HK-2 (cell line): ENCODE measurements at regions not wholly inside any gene's neighbourhood (a gene's known extent, or its start where the extent isn't known, plus 50 kb on each side); places are given as distances from the start of the nearest gene placed in this dataset.
"Not testable (repeated sequence)": the region's sequence is repeated elsewhere in the genome, so short reads cannot be mapped to it uniquely, and the experiment has no call there.

Experiments used
- DNase-seq: peaks from one replicate; pipeline ENCODE4 v3.0.0-alpha.2; 2018; ENCODE audit not compliant: unreplicated experiment

DNA sequence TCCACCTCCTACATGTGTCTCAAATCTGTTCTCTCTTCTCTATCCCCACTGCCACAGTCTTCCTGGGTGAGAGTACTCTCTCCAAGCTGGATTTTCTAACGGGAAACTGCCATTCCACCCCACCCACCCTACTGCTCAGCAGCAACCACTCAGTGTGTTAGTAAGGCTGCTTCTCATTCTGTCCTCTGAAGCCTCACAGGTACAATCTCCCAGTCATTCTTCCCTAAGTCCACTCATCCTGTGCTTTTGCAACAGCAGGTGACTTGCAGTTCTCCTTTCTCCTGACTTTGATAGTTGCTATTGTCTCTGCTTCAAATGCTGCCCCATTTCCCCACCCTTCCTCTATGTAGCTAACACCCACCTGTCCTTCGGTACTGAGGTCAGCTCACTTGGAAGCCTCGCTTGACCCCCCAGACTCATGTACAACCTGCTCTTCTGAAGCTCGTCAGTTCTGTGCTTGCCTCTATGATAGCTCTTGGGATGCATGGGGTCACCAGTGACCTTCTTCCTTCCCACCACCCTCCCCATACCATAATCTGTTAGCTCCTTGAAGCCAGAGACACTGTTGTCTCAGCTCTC lies 188.9 kb downstream of the RRAGC start:
- no peak for DNase-seq

DNA sequence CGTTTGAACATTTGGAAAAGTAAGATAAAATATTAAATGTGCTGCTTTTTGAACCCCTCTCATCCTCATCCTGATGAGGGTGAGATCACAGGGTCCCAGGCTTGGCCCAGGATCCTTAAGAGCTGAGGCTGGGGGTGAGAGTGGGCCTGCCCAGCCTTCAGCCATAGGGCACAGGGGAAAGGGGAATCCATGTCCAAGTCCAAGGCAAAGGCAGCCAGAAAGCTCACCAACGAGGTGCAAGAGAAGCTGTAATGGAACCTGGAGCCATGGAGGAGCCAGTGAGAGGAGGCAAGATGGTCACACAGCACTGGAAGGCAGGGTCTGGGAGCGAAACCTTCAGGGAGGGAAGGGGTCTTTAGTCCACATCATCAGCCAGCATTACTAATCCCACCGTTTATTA lies 191.9 kb downstream of the RRAGC start:
- DNase-seq, result no peak

DNA sequence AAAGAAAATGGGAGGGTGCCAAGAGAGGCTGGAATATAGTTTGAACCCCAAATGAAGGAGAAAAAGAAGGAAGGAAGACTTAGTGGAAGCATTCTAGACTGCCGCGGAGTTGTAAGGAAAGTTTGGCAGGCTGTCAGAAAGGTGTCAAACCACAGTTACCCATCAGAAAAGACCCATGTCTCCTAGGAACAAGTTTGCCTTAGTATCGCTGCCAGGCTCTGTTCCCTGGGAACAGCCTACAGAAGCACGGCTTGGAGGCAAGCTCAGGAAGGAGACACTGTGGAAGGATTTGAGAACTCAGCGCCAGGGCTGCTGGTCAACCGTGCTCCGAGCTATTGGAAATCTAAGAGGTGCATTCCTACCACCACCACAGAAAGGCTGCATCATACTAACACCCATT lies 197.4 kb downstream of the RRAGC start:
- DNase-seq, result no peak

DNA sequence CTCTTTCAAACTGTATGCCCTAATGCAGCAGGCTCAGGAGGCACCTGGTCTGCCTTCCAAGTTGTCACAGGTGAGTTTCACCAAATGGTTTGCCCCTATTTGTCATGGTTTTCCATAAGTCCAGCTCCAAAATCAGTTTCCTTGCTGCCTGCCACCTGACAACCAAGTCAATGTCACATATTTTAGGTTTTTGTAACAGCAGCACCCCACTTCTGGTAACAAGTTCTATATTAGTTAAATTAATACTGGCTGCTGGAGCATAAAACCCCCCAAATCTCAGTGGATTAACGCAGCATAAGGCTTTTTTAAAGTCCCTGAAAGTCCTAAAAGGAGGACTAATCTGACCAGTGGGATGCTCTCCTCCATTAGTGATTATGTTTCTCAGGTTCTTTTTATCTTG lies 200.7 kb downstream of the RRAGC start:
- no peak for DNase-seq

DNA sequence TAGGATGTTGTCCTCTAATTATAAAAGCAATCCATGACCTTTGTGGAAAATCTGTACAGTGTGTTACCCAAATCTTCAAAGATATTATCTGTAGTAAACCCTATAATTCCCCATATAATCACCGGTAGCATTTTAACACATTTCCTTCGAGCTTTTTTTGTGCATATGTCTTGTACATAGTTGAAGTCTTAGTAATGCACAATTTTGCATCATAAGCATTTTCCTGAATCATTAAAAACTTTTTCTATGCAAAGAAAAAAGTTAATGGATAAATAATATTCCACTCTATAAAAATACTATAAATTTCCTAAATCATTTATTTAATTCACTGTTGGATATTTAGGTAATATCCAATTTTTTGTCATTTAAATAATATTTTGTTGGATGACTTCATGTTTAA lies 201.7 kb downstream of the RRAGC start:
- DNase-seq, result no peak

DNA sequence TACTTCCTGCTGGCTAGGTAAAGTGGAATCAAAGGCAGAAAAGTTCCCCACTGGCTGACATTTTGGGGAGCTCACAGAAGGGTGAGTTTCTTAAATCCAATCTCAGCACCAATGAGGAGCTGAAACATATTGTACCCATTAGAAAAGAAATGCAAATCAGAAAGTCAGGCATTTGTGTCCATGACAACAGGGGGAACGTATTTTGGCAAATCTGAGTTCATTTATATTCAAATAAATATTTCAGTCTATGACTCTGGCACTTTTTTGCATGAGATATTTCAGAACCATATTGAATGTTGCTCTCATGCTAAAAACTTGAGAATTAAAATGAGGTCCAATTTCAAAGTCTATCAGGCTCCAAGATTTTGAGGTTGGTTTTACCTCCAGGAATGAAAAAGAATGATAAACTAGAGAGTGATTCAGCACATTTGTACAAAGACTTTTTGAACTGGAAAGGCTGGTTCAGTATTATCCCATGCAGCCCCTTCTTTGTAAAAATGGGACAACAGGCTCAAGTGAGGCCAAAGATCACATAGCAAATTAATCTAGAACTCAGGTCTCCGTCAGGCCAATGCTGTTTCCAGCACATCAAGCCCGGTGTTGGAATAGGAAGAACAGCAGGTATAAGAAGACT lies 202.2 kb downstream of the RRAGC start:
- no peak for DNase-seq

DNA sequence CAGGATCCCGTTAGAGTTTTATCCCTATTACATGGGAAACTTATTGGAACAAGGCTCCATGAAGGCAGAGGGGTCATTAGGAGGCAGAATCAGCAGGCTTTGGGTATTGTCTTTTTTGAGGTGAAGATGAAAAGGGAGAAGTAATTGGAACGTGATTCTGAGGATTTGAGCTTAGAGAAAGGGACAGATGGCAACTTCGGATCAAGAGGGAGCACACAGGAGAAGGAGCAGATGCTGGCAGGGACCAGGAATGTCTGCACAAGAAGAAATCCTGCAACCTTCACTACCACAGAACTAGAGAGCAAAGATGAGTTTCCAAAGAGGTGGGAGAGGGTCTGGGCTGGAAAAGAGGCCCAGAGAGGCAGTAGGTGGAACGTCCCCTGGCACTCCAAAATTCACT lies 202.8 kb downstream of the RRAGC start:
- DNase-seq, result no peak

DNA sequence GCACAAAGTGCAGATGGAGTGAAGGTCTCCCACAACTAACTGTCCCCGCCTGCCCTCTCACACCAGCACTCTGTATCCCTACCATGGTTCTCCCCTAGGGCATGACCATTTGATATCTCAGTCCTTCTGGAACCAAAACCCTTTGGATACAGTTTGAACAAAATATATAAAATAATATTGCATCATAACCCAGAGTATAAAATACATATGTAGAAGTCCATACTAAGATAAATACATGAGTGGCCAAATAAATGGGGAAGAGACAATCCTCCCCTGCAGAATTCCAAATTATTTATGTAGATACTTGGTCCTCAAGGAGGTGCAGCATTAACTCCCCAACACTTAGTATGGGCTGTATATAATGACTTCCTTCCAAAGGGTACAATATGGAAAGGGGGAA lies 207.4 kb downstream of the RRAGC start:
- no peak for DNase-seq

DNA sequence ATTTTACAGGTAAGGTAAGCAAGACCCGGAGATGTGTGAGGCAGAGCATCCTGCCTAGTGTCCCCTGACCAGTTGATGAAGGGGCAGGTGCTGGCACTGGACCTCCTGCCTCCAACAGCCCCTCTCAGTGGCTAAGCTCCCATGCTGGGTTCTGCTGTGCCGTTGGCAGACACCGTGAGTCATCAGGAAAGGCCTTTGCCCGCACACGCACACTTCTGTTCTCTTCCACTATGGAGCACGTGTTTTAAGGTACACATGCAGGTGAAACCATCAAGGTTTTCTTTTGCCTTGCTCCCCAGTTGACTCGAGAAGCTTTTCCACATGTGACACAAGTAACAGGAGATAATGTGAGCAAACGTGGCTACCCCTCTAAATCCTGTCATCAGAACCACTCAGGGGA lies 207.9 kb downstream of the RRAGC start:
- DNase-seq, result no peak

DNA sequence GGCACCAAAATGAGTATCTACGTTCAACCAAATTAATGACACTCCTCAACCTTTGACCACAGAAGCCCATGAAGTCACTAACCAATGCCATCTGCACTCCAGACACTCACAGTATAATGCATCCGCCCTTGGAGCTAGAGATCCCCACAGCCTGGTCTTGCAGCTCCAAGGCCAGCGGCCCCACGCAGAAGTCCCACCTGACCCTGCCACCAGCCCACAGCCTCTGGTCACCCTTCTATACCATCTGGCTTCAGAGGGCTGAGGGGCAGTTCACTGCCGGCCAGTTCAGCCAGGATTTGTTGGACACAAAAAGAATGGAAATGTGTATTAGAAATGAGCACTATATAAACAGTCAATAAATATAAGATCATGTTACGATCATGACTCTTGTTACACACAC lies 211.2 kb downstream of the RRAGC start:
- DNase-seq, result no peak

DNA sequence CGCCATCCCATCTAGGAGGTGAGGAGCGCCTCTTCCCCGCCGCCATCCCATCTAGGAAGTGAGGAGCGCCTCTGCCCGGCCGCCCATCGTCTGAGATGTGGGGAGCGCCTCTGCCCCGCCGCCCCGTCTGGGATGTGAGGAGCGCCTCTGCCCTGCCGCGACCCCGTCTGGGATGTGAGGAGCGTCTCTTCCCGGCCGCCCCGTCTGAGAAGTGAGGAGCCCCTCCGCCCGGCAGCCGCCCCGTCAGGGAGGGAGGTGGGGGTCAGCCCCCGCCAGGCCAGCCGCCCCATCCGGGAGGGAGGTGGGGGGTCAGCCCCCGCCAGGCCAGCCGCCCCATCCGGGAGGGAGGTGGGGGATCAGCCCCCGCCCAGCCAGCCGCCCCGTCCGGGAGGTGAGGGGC lies 212.2 kb downstream of the RRAGC start:
- DNase-seq, result not testable (repeated sequence)

DNA sequence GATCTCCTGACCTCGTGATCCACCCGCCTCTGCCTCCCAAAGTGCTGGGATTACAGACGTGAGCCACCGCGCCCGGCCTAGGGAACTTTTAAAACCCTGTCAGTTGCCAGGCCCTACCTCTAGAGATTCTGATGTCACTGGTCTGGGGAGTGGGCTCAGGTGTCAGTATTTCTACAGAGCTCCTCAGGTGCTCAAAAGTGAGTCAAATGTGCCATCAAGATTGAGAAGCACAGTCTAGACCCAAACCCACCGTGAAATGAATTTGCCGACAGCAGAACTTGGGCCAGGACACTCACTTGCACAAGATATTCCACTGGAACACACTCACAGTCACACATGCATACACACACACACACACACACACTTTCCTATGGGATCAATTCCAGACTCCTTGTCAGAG lies 215.5 kb downstream of the RRAGC start:
- no peak for DNase-seq

DNA sequence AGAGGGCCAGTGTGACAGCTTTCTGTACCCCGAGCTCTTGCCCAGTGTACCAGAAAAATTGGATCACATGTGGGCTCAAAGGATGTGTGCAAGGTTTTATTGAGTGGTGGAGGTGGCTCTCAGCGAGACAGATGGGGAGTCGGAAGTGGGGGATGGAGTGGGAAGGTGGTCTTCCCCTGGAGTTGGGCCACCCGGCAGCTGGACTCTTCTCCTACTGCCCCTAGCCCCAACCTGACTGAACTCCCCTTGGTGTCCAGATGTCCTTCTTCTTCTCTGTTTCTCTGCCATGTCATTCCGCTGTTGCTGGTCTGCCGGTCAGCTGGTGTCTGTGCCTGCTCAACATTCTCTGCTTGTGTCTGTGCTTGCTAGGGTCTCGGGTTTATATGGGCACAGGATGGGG lies 217.9 kb downstream of the RRAGC start:
- no peak for DNase-seq

DNA sequence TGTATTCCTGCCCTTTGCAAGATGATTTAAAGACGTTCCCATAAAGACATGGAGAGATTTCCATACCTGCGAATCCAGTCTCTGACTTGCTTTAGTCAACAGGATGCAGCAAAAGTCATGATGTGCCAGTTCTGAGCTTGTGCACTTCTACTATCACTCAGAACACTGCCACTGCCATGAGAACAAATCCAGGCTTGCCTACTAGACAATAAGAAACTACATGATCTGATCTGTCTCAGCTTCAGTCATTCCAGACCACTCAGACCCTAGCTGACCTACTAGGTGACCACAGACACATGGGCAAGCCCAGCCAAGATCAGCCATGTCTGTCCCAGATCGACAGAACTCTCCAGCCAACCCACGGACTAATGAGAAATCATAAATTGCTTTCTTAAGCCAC lies 219.2 kb downstream of the RRAGC start:
- no peak for DNase-seq

DNA sequence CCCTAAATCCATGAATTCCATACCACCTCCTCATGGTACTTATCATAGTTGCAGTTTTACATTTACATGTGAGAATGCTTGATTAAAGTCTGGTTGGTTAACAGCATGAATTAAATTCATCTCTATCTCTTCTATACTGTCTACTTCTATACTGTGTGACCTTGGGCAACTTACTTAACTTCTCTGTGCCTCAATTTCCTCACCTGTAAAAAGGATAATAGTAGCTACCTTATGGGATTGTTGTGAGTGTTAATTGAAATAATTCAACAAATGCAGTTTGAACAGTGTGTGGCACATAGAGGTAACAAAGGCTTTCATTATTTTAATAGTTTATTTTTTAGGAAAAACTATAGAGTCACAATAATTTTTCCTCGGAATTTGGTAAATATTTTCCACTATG lies 231.3 kb downstream of the RRAGC start:
- DNase-seq, result no peak

DNA sequence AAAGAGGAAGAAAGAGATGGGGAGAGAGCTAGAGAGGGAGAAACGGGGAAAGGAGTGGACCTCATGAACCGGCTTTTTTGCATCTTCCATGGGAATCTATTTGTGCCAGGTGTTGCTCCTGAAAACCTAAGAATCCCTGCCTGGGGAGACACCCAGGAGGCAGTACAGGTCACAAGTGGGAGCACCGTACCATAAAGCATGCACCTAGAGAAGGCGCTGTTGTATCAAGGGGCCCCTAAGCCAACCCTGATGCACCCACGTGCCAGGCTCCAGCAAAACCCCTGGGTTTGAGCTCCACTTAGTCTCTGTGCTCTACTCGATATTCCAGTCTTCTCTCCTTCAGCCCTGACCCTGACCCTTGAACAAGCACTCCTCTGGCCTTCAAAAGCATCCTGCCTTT lies 233.6 kb downstream of the RRAGC start:
- DNase-seq, result no peak

DNA sequence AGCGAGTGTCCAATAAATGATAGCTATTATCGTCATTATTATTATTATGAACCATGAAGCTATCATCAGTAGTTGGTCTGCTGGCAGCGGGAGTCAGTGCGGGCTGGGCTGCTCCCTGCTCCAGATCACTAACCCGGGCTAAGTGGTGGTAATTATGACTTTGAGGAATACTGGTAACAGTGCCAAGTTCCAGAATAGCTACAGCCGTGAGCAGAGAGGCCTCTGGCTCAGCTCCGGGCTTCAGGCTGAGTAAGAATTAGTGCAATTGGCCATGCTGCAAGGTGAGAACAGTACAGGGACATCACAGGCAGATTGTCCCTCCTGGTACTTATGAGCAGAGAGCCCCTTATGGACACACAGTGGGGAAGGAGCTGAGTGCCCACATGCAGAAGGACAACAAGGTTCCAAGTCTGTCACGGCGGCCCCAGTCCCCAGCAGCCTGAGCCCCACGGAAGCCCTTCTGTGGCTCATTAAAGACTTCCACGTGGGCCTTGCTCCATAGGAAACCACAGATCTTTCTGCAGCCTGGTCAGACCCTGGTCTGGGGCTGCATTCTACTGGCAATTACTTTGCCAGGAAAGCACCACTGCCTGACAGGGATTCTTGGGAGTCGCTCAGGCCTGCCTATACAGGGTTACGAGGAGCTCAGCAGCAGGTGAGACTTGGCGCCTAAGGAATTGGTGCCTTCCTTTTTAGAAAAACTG lies 235.1 kb downstream of the RRAGC start:
- no peak for DNase-seq

DNA sequence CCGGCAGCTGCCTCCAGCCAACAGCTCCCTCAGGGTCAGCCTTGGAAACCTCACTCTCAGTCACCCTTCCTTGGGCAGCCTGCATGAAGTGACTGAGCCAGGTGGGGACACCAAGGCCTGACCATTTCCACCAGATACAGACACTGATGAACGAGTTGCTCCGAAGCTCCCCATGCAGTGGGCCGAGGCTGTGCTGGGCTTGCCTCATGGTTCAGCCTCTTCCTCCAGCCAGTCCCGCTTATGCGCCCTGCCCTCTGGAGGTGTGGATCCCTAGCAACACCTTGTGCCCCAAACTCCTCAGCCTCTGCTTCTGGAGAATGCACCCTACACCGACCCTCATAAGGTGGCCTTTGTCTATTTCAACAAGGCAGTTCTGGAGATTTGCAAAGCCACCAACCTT lies 236.0 kb downstream of the RRAGC start:
- DNase-seq, result no peak

DNA sequence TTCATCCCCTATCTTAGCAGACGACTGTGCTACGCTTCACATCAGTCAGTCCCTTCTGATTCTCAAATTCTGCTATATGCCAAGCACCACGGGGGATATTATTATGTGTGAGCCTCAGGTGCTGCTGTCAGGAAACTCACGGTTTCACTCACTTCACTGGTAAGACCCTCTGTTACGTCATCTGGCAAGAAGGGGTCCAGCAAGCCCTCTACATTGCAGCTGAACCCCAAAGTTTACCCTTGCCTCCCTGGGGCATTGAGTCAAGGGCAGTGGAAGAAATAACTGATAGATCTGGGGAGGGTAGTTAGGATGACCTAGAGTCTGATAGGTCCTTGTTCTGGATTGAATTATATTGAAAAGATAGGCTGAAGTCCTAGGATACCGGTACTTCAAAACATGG lies 237.4 kb downstream of the RRAGC start:
- DNase-seq, result no peak

DNA sequence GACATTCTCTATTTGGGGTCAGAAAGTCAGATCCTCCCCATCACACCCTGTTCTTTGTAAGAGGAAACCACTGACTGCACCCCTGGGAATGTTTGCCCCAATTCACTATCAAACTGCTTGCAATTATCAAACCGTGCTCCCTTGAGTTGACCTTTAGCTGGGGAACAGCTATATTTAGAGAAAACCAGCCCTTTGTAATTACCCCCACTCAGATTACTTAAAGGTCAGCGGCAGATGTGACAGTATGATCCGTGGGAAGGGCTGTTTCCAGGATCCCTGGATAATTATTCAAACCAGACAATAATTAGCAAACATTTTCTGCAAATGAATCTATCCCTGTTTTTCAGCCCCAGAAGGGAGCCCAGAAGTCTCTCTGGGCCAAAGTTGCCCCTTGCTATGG lies 242.7 kb downstream of the RRAGC start:
- DNase-seq, result no peak

DNA sequence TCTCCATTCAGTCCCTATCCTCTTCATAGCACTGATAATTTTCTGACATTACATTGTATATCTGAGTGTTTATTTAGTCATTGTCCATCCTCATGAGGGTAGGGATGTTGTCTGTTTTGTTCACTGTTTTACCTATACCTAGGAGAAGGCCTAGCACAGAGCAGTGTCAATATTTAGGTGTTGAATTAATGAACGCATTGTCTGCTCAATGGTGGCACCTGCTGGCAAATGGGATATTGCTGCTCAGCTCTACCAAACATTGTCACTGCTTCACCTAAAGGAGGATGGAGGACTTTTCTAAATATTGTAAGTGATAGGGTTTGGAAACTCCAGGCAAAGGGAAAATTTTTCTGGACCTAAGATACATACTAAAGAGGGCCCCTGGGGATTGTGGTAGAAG lies 243.9 kb downstream of the RRAGC start:
- DNase-seq, result no peak

DNA sequence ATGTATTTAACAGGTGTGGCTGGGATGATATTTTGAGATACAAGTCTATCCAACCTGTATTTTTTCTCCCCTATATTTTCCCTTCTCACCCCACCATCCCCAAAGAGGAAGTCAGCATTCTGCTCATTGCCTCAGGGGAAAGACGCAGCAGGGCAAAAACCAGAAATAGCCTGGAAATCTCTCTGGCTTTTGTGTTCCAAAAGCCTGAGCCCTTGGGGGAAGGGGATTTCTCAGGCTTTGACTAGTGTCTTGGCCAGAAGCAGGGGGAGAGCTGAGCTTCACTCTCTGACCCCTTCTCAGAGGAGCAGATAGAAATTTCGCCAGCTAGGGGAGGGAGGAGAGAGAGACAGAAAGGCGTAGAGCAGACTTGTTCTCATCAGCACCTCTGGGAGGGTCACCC lies 244.7 kb downstream of the RRAGC start:
- DNase-seq, result no peak

DNA sequence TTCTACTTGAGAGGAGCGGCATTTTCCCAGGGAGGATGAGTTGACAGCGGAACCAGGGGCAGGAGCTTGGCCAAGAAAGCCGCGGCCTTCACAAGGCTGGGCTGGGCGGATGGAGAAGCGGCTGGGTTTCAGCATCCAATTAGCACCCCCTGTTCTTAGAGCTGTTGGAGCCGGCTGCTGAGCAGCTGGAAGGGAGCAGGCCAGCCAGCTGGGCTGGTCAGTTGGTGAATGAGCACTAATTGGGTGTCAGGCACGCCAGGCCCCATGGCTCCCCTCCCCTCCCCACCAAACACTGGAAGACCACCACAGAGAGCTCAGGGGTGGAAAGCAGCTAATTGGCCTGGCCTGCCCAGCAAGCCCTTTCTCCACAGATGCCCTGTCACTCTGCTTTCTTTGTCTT lies 245.6 kb downstream of the RRAGC start:
- no peak for DNase-seq

DNA sequence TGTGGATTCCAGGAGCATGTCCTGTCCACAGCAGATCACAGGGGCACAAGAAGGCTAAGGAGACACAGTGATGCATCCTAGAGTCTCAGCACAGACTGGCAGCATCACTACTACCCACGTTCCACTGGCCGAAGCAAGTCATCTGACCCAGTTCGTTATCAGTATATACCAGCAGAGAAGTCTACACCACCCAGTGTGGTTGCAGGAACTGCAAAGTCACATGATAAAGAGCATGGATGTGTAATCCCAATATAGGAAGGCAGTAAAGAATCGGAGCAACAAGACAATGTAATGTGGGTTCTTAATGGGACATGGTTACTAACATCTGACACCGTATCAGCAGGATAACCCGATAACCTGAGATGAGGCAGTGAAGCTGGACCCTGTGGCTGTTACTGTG lies 246.6 kb downstream of the RRAGC start:
- no peak for DNase-seq
